HepG2 (cell line): ENCODE measurements at regions not wholly inside any gene's neighbourhood (a gene's known extent, or its start where the extent isn't known, plus 50 kb on each side); places are given as distances from the start of the nearest gene placed in this dataset.

Experiments used
- ATAC-seq: fragments of 200-7000 bp; cut with Tn5 transposase; 3 replicates; pipeline ENCODE4 v1.9.1; 2020; ENCODE audit warnings: mild to moderate bottlenecking, moderate library complexity
- BruUV-seq: library from RNA; stranded (reverse); fragments of 400-500 nt; replicated peaks from 2 replicates; lab custom pipeline; 2021; lab: Mats Ljungman, UMichigan
- CTCF ChIA-PET: fragments of 300-600 bp; formaldehyde crosslinking; extraction: SDS; loops from one replicate; lab custom pipeline; 2021; ENCODE audit warnings: low total read pairs, inconsistent platforms, low intra/inter-chr PET ratio; lab: Yijun Ruan, JAX
- POLR2A ChIA-PET: fragments of 350-600 bp; sonication (Branson Sonifier 250); formaldehyde crosslinking; loops from one replicate; lab custom pipeline; 2020; ENCODE audit warnings: antibody characterized with exemption, inconsistent platforms; lab: Yijun Ruan, JAX
- DNase-seq: peaks from one replicate; pipeline ENCODE4 v3.0.0-alpha.2; 2015; ENCODE audit warnings: low spot score
- FAIRE-seq: peaks from 3 replicates; lab custom pipeline; 2011; peaks lifted over from hg19 to GRCh38; lab: Jason Lieb, UNC
- H2AFZ ChIP-seq: one replicate; pipeline ENCODE4 v1.6.1; 2011; ENCODE audit warnings: low read length, inconsistent platforms
- H3K27ac ChIP-seq: fragments of 300-600 bp; 3 replicates; pipeline ENCODE4 v1.8.0; 2011; ENCODE audit warnings: mixed run types, mild to moderate bottlenecking, mixed read lengths, low read length, inconsistent platforms; ENCODE audit not compliant: insufficient read depth; ENCODE audit errors: extremely low read length
- H3K27me3 ChIP-seq, 2 experiments: fragments of 200-600 bp in 1 of 2; 2 replicates in 1 of 2; 3 replicates in 1 of 2; pipeline versions ENCODE4 v1.6.0 to v1.8.0; 2011; ENCODE audit warnings: low read length in 2 of 2, mild to moderate bottlenecking in 2 of 2, moderate library complexity in 2 of 2, inconsistent platforms in 1 of 2; ENCODE audit not compliant: insufficient read depth in 2 of 2, control insufficient read depth in 1 of 2
- H3K36me3 ChIP-seq, 2 experiments: fragments of 200-600 bp in 1 of 2; replicated peaks in 1 of 2; 2 replicates in 1 of 2; 3 replicates in 1 of 2; pipeline versions ENCODE4 v1.5.1 to v1.8.0; 2011; ENCODE audit warnings: low read length in 2 of 2, inconsistent platforms in 1 of 2; ENCODE audit not compliant: insufficient read depth in 2 of 2, control insufficient read depth in 1 of 2
- H3K4me1 ChIP-seq: 2 replicates; pipeline ENCODE4 v1.5.1; 2012; ENCODE audit warnings: low read length, inconsistent platforms; ENCODE audit not compliant: insufficient read depth
- H3K4me2 ChIP-seq: 2 replicates; pipeline ENCODE4 v1.6.0; 2011; ENCODE audit warnings: low read depth, low read length, inconsistent platforms
- H3K4me3 ChIP-seq, 3 experiments: fragments of 200-600 bp in 1 of 3; sonication (generic), shearing (Covaris generic) in 1 of 3; replicated peaks in 1 of 3; 2 replicates each; pipeline ENCODE4 v1.5.1; 2011 to 2016; ENCODE audit warnings: low read length in 3 of 3, inconsistent platforms in 2 of 3, low read depth in 2 of 3, mild to moderate bottlenecking in 2 of 3, control low read depth in 1 of 3, mixed read lengths in 1 of 3; ENCODE audit not compliant: insufficient read depth in 1 of 3
- H3K79me2 ChIP-seq: one replicate; pipeline ENCODE4 v1.6.1; 2011; ENCODE audit warnings: low read length, inconsistent platforms; ENCODE audit not compliant: insufficient read depth
- H3K9ac ChIP-seq: 2 replicates; pipeline ENCODE4 v1.6.0; 2011; ENCODE audit warnings: mild to moderate bottlenecking, low read depth, low read length, inconsistent platforms; ENCODE audit not compliant: insufficient read depth
- H3K9me3 ChIP-seq: 2 replicates; pipeline ENCODE4 v1.5.1; 2012; ENCODE audit warnings: mild to moderate bottlenecking, low read length
- H4K20me1 ChIP-seq: 2 replicates; pipeline ENCODE4 v1.6.0; 2011; ENCODE audit warnings: inconsistent platforms, mild to moderate bottlenecking, low read length, moderate library complexity; ENCODE audit not compliant: insufficient read depth
- AKAP8 ChIP-seq: sonication (generic); formaldehyde crosslinking; IDR thresholded peaks from 2 replicates; pipeline ENCODE4 v1.5.1; 2020; ENCODE audit warnings: mild to moderate bottlenecking, missing genetic modification reagents
- JUN ChIP-seq: sonication (generic); formaldehyde crosslinking; IDR thresholded peaks from 2 replicates; pipeline ENCODE4 v1.4.0; 2020; ENCODE audit warnings: mild to moderate bottlenecking, missing genetic modification reagents
- SOX5 ChIP-seq: IDR thresholded peaks from 2 replicates; pipeline ENCODE4 v1.6.1; 2016; ENCODE audit warnings: borderline replicate concordance
- ZNF280B ChIP-seq: sonication (generic); formaldehyde crosslinking; IDR thresholded peaks from 2 replicates; pipeline ENCODE4 v1.5.0; 2020; ENCODE audit warnings: missing genetic modification reagents, mild to moderate bottlenecking, borderline replicate concordance
- ZNF530 ChIP-seq: sonication (generic); formaldehyde crosslinking; IDR thresholded peaks from 2 replicates; pipeline ENCODE4 v1.5.0; 2020; ENCODE audit warnings: low read depth, mild to moderate bottlenecking, missing genetic modification reagents
- ZNF672 ChIP-seq: sonication (generic); formaldehyde crosslinking; IDR thresholded peaks from 2 replicates; pipeline ENCODE4 v1.8.1; 2022; ENCODE audit warnings: missing genetic modification reagents
- WGBS: methylation state at CpG from one replicate; pipeline ENCODE4 v1.1.6; 2017; ENCODE audit warnings: low lambda C conversion rate; 5-methylcytosine and 5-hydroxymethylcytosine counted together
- in situ Hi-C: cut with HindIII; loops from 2 replicates; pipeline ENCODE4 v1.10.0; 2017; ENCODE audit warnings: low pct_unique_long_range_greater_than_20kb; ENCODE audit not compliant: extremely low pct_ligation_motif_present
- intact Hi-C: fragments of 100-400 bp; cut with micrococcal nuclease; formaldehyde crosslinking; loops from one replicate; pipeline ENCODE4 v1.10.0; 2022; ENCODE audit not compliant: unreplicated experiment
- TF ChIP-seq, protein P1 (sequence below): sonication (generic); formaldehyde crosslinking; IDR thresholded peaks from 2 replicates; pipeline ENCODE4 v1.8.0; 2022; ENCODE audit warnings: mild to moderate bottlenecking, missing genetic modification reagents; ENCODE audit not compliant: insufficient replicate concordance

GRCh38 chr7:68734431-68734830 is 863.8 kb upstream of the AUTS2 start:
- intact Hi-C loops (no loop called here), in situ Hi-C loops (no loop called here)
- ATAC-seq: no peak
- Histone ChIP-seq H3K4me3 (no peak overlapping the region), H3K4me2 (no peak overlapping the region), H4K20me1 (no peaks in the 10 kb centered on the region), H3K9ac (no peak overlapping the region), H3K79me2 (no peaks in the 10 kb centered on the region), H3K27ac (no peak overlapping the region), H3K36me3 (no peaks in the 10 kb centered on the region), H2AFZ (no peak overlapping the region), H3K27me3 (no peaks in the 10 kb centered on the region), H3K4me1 (peaks cover 18% of the 10 kb centered on the region), H3K9me3 (peaks cover 24% of the 10 kb centered on the region; the same call in 1 of the 2 replicates)
- TF ChIP-seq ZNF672 (CRISPR knock-in tag): no peak
- no peak for TF ChIP-seq AKAP8
- TF ChIP-seq, protein P1, sequence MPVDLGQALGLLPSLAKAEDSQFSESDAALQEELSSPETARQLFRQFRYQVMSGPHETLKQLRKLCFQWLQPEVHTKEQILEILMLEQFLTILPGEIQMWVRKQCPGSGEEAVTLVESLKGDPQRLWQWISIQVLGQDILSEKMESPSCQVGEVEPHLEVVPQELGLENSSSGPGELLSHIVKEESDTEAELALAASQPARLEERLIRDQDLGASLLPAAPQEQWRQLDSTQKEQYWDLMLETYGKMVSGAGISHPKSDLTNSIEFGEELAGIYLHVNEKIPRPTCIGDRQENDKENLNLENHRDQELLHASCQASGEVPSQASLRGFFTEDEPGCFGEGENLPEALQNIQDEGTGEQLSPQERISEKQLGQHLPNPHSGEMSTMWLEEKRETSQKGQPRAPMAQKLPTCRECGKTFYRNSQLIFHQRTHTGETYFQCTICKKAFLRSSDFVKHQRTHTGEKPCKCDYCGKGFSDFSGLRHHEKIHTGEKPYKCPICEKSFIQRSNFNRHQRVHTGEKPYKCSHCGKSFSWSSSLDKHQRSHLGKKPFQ (CRISPR knock-in tag): no peak
- TF ChIP-seq ZNF530 (CRISPR knock-in tag): no peak
- no peak for TF ChIP-seq ZNF280B (CRISPR knock-in tag)
- no peak for TF ChIP-seq SOX5
- TF ChIP-seq JUN: no peak
- 25% methylated on average over 5 of the region's 5 CpGs for WGBS
- POLR2A ChIA-PET: no interaction called here
- FAIRE-seq: no peak
- CTCF ChIA-PET: no interaction called here
- no TSS peak for BruUV-seq
- no peak for DNase-seq
